Thyroid gland (tissue), 4 donors: ENCODE measurements at regions not wholly inside any gene's neighbourhood (a gene's known extent, or its start where the extent isn't known, plus 50 kb on each side); places are given as distances from the start of the nearest gene placed in this dataset.

Experiments used
- DNase-seq, 2 donors: peaks; one replicate each; pipeline ENCODE4 v3.0.0-alpha.2; 2019
- H3K27ac ChIP-seq, 3 donors: fragments of 200-600 bp; sonication (generic); 1 replicate in 2 of 3; 2 replicates in 1 of 3; pipeline ENCODE4 v1.5.1; 2016 to 2019; ENCODE audit warnings: mild to moderate bottlenecking in 1 of 3, moderate library complexity in 1 of 3
- H3K27me3 ChIP-seq: fragments of 200-600 bp; sonication (generic); one replicate; pipeline ENCODE4 v1.5.1; 2019
- H3K36me3 ChIP-seq, 2 donors: fragments of 200-600 bp; sonication (generic); one replicate each; pipeline ENCODE4 v1.5.1; 2016 to 2019
- H3K4me1 ChIP-seq, 2 donors: fragments of 200-600 bp; sonication (generic); one replicate each; pipeline ENCODE4 v1.5.1; 2017 to 2019
- H3K4me3 ChIP-seq, 3 donors: fragments of 200-600 bp; sonication (generic); replicated peaks in 1 of 3; 1 replicate in 2 of 3; 2 replicates in 1 of 3; pipeline ENCODE4 v1.5.1; 2016; ENCODE audit warnings: mild to moderate bottlenecking in 1 of 3
- H3K9me3 ChIP-seq: fragments of 200-600 bp; sonication (generic); one replicate; pipeline ENCODE4 v1.5.1; 2017
- CTCF ChIP-seq, 6 experiments: fragments of 200-600 bp in 3 of 6; fragments of 450-650 bp in 3 of 6; sonication (generic) in 3 of 6; IDR thresholded peaks; one replicate each; pipeline ENCODE4 v1.5.1; 2016 to 2019; ENCODE audit warnings: antibody characterized with exemption in 6 of 6, mild to moderate bottlenecking in 2 of 6, inconsistent platforms in 1 of 6, moderate library complexity in 1 of 6
- POLR2A ChIP-seq, 2 donors: fragments of 450-650 bp; IDR thresholded peaks; one replicate each; pipeline ENCODE4 v1.6.1; 2017; ENCODE audit warnings: antibody characterized with exemption in 2 of 2, mild to moderate bottlenecking in 2 of 2, moderate library complexity in 1 of 2
- WGBS, 2 donors: methylation state at CpG; one replicate each; pipeline ENCODE4 v1.1.5; 2017; 5-methylcytosine and 5-hydroxymethylcytosine counted together
- intact Hi-C: fragments of 100-400 bp; cut with DNase I; formaldehyde crosslinking; loops from one replicate; pipeline ENCODE4 v1.15.1; 2023

GRCh38 chr9:80866121-80866520, 823.2 kb downstream of the TLE1 start:
- no peaks in the 10 kb centered on the region for H3K4me1 ChIP-seq
- TF ChIP-seq CTCF (IDR thresholded peaks at IDR 0.05), result no peak
- no peak for TF ChIP-seq POLR2A (IDR thresholded peaks at IDR 0.05)
- intact Hi-C loops, result no loop called here
- no peaks in the 10 kb centered on the region for H3K9me3 ChIP-seq
- no peaks in the 10 kb centered on the region for H3K27me3 ChIP-seq
- H3K27ac ChIP-seq, result no peak overlapping the region
- no peaks in the 10 kb centered on the region for H3K36me3 ChIP-seq
- DNase-seq, result no peak
- no peak overlapping the region for H3K4me3 ChIP-seq

GRCh38 chr9:80843028-80843427, 846.3 kb downstream of the TLE1 start:
- intact Hi-C loops, result no loop called here
- H3K27ac ChIP-seq, result no peak overlapping the region
- 78 to 85% methylated on average over 1 of the region's 1 CpG for WGBS, 2 donors
- H3K36me3 ChIP-seq, result no peaks in the 10 kb centered on the region
- no peak for DNase-seq
- H3K4me1 ChIP-seq, result no peaks in the 10 kb centered on the region
- H3K9me3 ChIP-seq, result no peaks in the 10 kb centered on the region
- TF ChIP-seq CTCF (IDR thresholded peaks at IDR 0.05), result no peak
- no peak for TF ChIP-seq POLR2A (IDR thresholded peaks at IDR 0.05)
- H3K4me3 ChIP-seq, result no peak overlapping the region
- H3K27me3 ChIP-seq, result no peaks in the 10 kb centered on the region

GRCh38 chr9:80842389-80842788, 847.0 kb downstream of the TLE1 start:
- no peak for DNase-seq
- no peak overlapping the region for H3K27ac ChIP-seq
- intact Hi-C loops, result no loop called here
- 56% methylated on average over 6 of the region's 6 CpGs for WGBS, 2 donors
- no peaks in the 10 kb centered on the region for H3K36me3 ChIP-seq
- no peaks in the 10 kb centered on the region for H3K4me1 ChIP-seq
- H3K27me3 ChIP-seq, result no peaks in the 10 kb centered on the region
- no peaks in the 10 kb centered on the region for H3K9me3 ChIP-seq
- H3K4me3 ChIP-seq, result no peak overlapping the region
- TF ChIP-seq CTCF (IDR thresholded peaks at IDR 0.05) (no peak), POLR2A (IDR thresholded peaks at IDR 0.05) (no peak)

GRCh38 chr9:80841888-80842287, 847.5 kb downstream of the TLE1 start:
- DNase-seq, result no peak
- H3K27ac ChIP-seq, result no peak overlapping the region
- H3K9me3 ChIP-seq, result no peaks in the 10 kb centered on the region
- no peaks in the 10 kb centered on the region for H3K4me1 ChIP-seq
- no peaks in the 10 kb centered on the region for H3K27me3 ChIP-seq
- no peak overlapping the region for H3K4me3 ChIP-seq
- no peaks in the 10 kb centered on the region for H3K36me3 ChIP-seq
- no peak for TF ChIP-seq POLR2A (IDR thresholded peaks at IDR 0.05)
- no peak for TF ChIP-seq CTCF (IDR thresholded peaks at IDR 0.05)
- intact Hi-C loops, result no loop called here
- 61 to 79% methylated on average over 3 of the region's 3 CpGs for WGBS, 2 donors

- Histone ChIP-seq H3K27me3 (no peaks in the 10 kb centered on the region), H3K36me3 (no peaks in the 10 kb centered on the region), H3K9me3 (no peaks in the 10 kb centered on the region), H3K4me3 (no peak overlapping the region), H3K4me1 (no peaks in the 10 kb centered on the region), H3K27ac (no peak overlapping the region)
- no peak for DNase-seq
- WGBS, 2 donors, result 85% methylated on average over 6 of the region's 6 CpGs
- intact Hi-C loops, result no loop called here
- TF ChIP-seq POLR2A (IDR thresholded peaks at IDR 0.05) (no peak), CTCF (IDR thresholded peaks at IDR 0.05) (no peak)
These were observed 849.3 kb downstream of the TLE1 start for GRCh38 chr9:80839821-80840675.
